Spleen (tissue), 7 donors: ENCODE measurements at regions not wholly inside any gene's neighbourhood (a gene's known extent, or its start where the extent isn't known, plus 50 kb on each side); places are given as distances from the start of the nearest gene placed in this dataset.

ENCODE experiments used
- CTCF ChIP-seq, 11 experiments: fragments of 200-600 bp in 7 of 11; fragments of 450-650 bp in 4 of 11; sonication (generic) in 4 of 11; IDR thresholded peaks in 8 of 11; conservative IDR thresholded peaks in 3 of 11; 1 replicate in 7 of 11; 2 replicates in 4 of 11; pipeline versions ENCODE4 v1.4.0 to v1.8.0; 2016 to 2021; ENCODE audit warnings: antibody characterized with exemption in 11 of 11, inconsistent platforms in 4 of 11, mild to moderate bottlenecking in 1 of 11
- POLR2A ChIP-seq, 3 donors: fragments of 450-650 bp; IDR thresholded peaks; one replicate each; pipeline ENCODE4 v1.5.1; 2017; ENCODE audit warnings: antibody characterized with exemption in 3 of 3, mild to moderate bottlenecking in 1 of 3
- POLR2AphosphoS5 ChIP-seq, 3 donors: sonication (generic); formaldehyde crosslinking; IDR thresholded peaks; one replicate each; pipeline ENCODE4 v1.5.1; 2017; ENCODE audit warnings: antibody characterized with exemption in 3 of 3
- donor health status: DM: no; HTN: no; CAD: no; lungs with moderate emphysema.
- donor health status: DM: no; HTN: no; CAD: no.
- donor health status: DM: no; HTN: no; CAD: no.

GRCh38 chr1:14345946-14346550 is 252.4 kb upstream of the KAZN start:
- no peak for TF ChIP-seq POLR2A (IDR thresholded peaks at IDR 0.05)
- TF ChIP-seq CTCF (IDR thresholded peaks at IDR 0.05 in 8 of 11, conservative IDR thresholded peaks at IDR 0.05 in 3 of 11) = no peak
- TF ChIP-seq POLR2AphosphoS5 (IDR thresholded peaks at IDR 0.05) = no peak
